ENCODE measurements at regions not wholly inside any gene's neighbourhood (a gene's known extent, or its start where the extent isn't known, plus 50 kb on each side); places are given as distances from the start of the nearest gene placed in this dataset.
A peak's percentile ranks its signal among the peaks of the same experiment; 100 is the strongest.

DNA sequence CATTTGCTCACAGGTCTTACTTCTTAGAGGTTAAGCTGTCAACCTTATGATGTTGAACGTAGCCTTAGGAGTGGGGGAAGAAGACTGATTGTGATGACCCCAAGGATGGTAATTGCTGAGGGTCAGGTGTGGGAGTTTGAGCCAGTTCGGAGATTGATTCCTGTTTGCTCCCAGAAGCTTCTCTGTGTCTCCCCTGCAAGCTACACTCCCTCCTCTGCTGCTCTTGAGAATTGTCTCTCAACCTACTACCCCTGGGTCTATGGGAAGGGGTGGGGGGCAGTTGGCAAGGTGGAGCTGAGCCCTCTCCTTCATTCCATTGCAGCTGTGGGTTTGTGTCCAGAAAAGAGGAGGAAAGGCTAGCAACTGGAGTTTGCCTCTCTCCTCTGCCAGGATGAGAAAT is 113.8 kb downstream of the PLEKHG1 start:
- H3K36me3 Mint-ChIP-seq (ENCODE audit: low read depth): no peaks in the 10 kb centered on the region
- H3K36me3 ChIP-seq (ENCODE audit: control insufficient read depth, insufficient read depth, low read length): no peaks in the 10 kb centered on the region
- no peaks in the 10 kb centered on the region for H3K9me3 Mint-ChIP-seq
- 69 to 79% methylated on average over 1 to 2 of the region's 2 CpGs for WGBS, 2 experiments (ENCODE audit: insufficient coverage in 1 of 2, insufficient read length in 1 of 2)
- TF ChIP-seq, protein P1, sequence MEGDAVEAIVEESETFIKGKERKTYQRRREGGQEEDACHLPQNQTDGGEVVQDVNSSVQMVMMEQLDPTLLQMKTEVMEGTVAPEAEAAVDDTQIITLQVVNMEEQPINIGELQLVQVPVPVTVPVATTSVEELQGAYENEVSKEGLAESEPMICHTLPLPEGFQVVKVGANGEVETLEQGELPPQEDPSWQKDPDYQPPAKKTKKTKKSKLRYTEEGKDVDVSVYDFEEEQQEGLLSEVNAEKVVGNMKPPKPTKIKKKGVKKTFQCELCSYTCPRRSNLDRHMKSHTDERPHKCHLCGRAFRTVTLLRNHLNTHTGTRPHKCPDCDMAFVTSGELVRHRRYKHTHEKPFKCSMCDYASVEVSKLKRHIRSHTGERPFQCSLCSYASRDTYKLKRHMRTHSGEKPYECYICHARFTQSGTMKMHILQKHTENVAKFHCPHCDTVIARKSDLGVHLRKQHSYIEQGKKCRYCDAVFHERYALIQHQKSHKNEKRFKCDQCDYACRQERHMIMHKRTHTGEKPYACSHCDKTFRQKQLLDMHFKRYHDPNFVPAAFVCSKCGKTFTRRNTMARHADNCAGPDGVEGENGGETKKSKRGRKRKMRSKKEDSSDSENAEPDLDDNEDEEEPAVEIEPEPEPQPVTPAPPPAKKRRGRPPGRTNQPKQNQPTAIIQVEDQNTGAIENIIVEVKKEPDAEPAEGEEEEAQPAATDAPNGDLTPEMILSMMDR (conservative IDR thresholded peaks at IDR 0.05): no peak
- H3K9ac ChIP-seq (ENCODE audit: extremely low read depth, low read length, poor library complexity, severe bottlenecking): no peak overlapping the region
- H3K9me3 ChIP-seq (ENCODE audit: control insufficient read depth, low read length): no peaks in the 10 kb centered on the region
- no peaks in the 10 kb centered on the region for H3K27me3 ChIP-seq (ENCODE audit: control insufficient read depth, insufficient read depth, low read length, poor library complexity, severe bottlenecking)
- no peak for DNase-seq
- H3K27me3 Mint-ChIP-seq (ENCODE audit: insufficient read depth): no peaks in the 10 kb centered on the region
- no peaks in the 10 kb centered on the region for H3K4me1 ChIP-seq (ENCODE audit: control insufficient read depth, insufficient read depth, low read length)
- peak overlapping the region; percentile 68 for H3K27ac ChIP-seq (ENCODE audit: low read depth, low read length)
- no peak overlapping the region for H3K4me3 ChIP-seq (ENCODE audit: low read length)
- no peak overlapping the region for H3K4me3 Mint-ChIP-seq
- H3K27ac Mint-ChIP-seq: no peak overlapping the region
- H3K4me1 Mint-ChIP-seq: peaks cover 12% of the 10 kb centered on the region

DNA sequence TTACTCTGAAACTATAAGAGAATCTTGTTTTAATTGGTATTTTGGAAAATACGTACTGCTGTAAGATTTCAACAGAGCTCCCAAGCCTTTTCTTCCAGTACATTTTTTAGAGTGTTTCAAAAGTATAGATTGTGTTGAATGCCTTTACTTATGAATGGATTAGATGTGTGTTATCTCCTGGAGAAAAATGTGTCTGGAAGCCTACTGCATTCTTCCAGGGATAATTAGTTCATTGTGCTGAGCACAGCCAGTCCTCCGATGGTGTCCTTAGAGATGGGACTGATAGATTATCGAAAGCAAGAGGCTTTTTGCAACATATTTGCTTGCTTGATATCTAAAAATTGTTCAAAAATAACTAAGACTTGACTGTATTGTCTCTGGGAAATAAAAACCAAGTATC is 114.2 kb downstream of the PLEKHG1 start:
- WGBS, 2 experiments (ENCODE audit: insufficient coverage in 1 of 2, insufficient read length in 1 of 2): 88 to 90% methylated on average over 2 to 3 of the region's 3 CpGs
- Histone ChIP-seq H3K9me3 (ENCODE audit: control insufficient read depth, low read length) (no peaks in the 10 kb centered on the region), H3K4me3 (ENCODE audit: low read length) (no peak overlapping the region), H3K36me3 (ENCODE audit: control insufficient read depth, insufficient read depth, low read length) (no peaks in the 10 kb centered on the region), H3K4me1 (ENCODE audit: control insufficient read depth, insufficient read depth, low read length) (no peaks in the 10 kb centered on the region), H3K27ac (ENCODE audit: low read depth, low read length) (peak overlapping the region; percentile 68), H3K27me3 (ENCODE audit: control insufficient read depth, insufficient read depth, low read length, poor library complexity, severe bottlenecking) (no peaks in the 10 kb centered on the region), H3K9ac (ENCODE audit: extremely low read depth, low read length, poor library complexity, severe bottlenecking) (no peak overlapping the region)
- Mint-ChIP-seq H3K27ac (no peak overlapping the region), H3K9me3 (no peaks in the 10 kb centered on the region), H3K4me3 (no peak overlapping the region), H3K27me3 (ENCODE audit: insufficient read depth) (no peaks in the 10 kb centered on the region), H3K4me1 (peaks cover 12% of the 10 kb centered on the region), H3K36me3 (ENCODE audit: low read depth) (no peaks in the 10 kb centered on the region)
- no peak for DNase-seq
- TF ChIP-seq, protein P1 (conservative IDR thresholded peaks at IDR 0.05): no peak

DNA sequence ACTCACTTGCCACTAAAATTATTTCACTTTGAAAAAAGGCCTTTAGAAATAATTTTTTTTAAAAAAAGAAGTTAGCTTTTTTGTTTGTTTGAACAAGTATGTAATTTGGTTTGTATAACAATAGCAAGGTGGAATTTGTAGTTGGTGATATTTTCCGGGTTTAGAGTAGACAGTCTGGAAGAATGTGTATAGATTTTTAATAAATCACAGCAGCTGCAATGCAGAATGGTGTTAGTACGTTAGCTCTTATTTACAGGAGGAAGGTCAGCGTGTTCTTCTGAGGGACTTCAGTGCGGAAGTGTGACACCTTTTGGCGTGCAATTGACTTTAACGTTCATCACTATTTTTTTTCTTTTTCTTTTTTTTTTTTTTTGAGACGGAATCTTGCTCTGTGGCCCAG is 115.4 kb downstream of the PLEKHG1 start:
- no peak for DNase-seq
- Mint-ChIP-seq H3K36me3 (ENCODE audit: low read depth) (no peaks in the 10 kb centered on the region), H3K9me3 (no peaks in the 10 kb centered on the region), H3K4me3 (no peak overlapping the region), H3K4me1 (peaks cover 14% of the 10 kb centered on the region), H3K27me3 (ENCODE audit: insufficient read depth) (no peaks in the 10 kb centered on the region), H3K27ac (no peak overlapping the region)
- Histone ChIP-seq H3K9ac (ENCODE audit: extremely low read depth, low read length, poor library complexity, severe bottlenecking) (no peak overlapping the region), H3K4me1 (ENCODE audit: control insufficient read depth, insufficient read depth, low read length) (no peaks in the 10 kb centered on the region), H3K27ac (ENCODE audit: low read depth, low read length) (no peak overlapping the region), H3K4me3 (ENCODE audit: low read length) (no peak overlapping the region), H3K36me3 (ENCODE audit: control insufficient read depth, insufficient read depth, low read length) (no peaks in the 10 kb centered on the region), H3K27me3 (ENCODE audit: control insufficient read depth, insufficient read depth, low read length, poor library complexity, severe bottlenecking) (no peaks in the 10 kb centered on the region), H3K9me3 (ENCODE audit: control insufficient read depth, low read length) (no peaks in the 10 kb centered on the region)
- TF ChIP-seq, protein P1 (conservative IDR thresholded peaks at IDR 0.05): no peak
- 94 to 96% methylated on average over 3 to 7 of the region's 7 CpGs for WGBS, 2 experiments (ENCODE audit: insufficient coverage in 1 of 2, insufficient read length in 1 of 2)

Measured in endodermal cell (in vitro differentiated cells).